ENCODE measurements at regions not wholly inside any gene's neighbourhood (a gene's known extent, or its start where the extent isn't known, plus 50 kb on each side); places are given as distances from the start of the nearest gene placed in this dataset.

- FAIRE-seq = no peak
- H3K27me3 ChIP-seq (replicated peaks in 1 of 2; ENCODE audit: control insufficient read depth in 2 of 2, insufficient read depth in 2 of 2, low read length in 1 of 2) = no peaks in the 10 kb centered on the region
- SMC1A ChIA-PET (ENCODE audit: uncharacterized antibody, unreplicated experiment) = no interaction called here
- H3K27ac ChIP-seq (ENCODE audit: control insufficient read depth, insufficient read depth) = no peak overlapping the region
- H2AFZ ChIP-seq (ENCODE audit: control insufficient read depth, low read depth, low read length) = no peak overlapping the region
- DNase-seq (ENCODE audit: low read depth, low spot score) = no peak
- H3K9me3 ChIP-seq (replicated peaks; ENCODE audit: control insufficient read depth, insufficient read depth, low read length) = no peaks in the 10 kb centered on the region
- POLR2A ChIA-PET = no interaction called here
- intact Hi-C loops (cut with micrococcal nuclease; ENCODE audit: unreplicated experiment) = no loop called here
- H3K4me3 ChIP-seq = no peak overlapping the region
- no peak for TF ChIP-seq EGR1 (IDR thresholded peaks at IDR 0.05; ENCODE audit: borderline replicate concordance in 1 of 2, low read depth in 2 of 2, low read length in 2 of 2)
- no peak for TF ChIP-seq SMARCA5 (IDR thresholded peaks at IDR 0.05)
- BruUV-seq (replicated peaks) = no TSS peak
- H3K79me2 ChIP-seq (ENCODE audit: control insufficient read depth, insufficient read depth, low read length) = no peaks in the 10 kb centered on the region
- H3K9ac ChIP-seq (ENCODE audit: control insufficient read depth, insufficient read depth, low read length) = no peak overlapping the region
- CTCF ChIA-PET = interaction anchor here (0.5 kb wide), 1 partner anchor 960 kb away, joined by 3 read pairs; no protein-coding TSS in a partner anchor
- 0% methylated on average over 2 of the region's 2 CpGs for WGBS (ENCODE audit: insufficient coverage, insufficient replicate concordance, low lambda C conversion rate, missing lambda C conversion rate)
- no peaks in the 10 kb centered on the region for H3K36me3 ChIP-seq (ENCODE audit: control insufficient read depth in 2 of 2, insufficient read depth in 2 of 2, low read length in 1 of 2)
- no peaks in the 10 kb centered on the region for H3K4me1 ChIP-seq (ENCODE audit: control insufficient read depth, insufficient read depth, low read length)
- no peaks in the 10 kb centered on the region for H4K20me1 ChIP-seq (ENCODE audit: control insufficient read depth, insufficient read depth)
- in situ Hi-C loops (cut with MboI) = no loop called here
- H3K4me2 ChIP-seq (ENCODE audit: control insufficient read depth, insufficient read depth) = no peak overlapping the region
- RAD21 ChIA-PET (ENCODE audit: unreplicated experiment) = no interaction called here
- no peak for ATAC-seq
Measured at GRCh38 chr4:160370046-160370445, 1267.2 kb downstream of the RAPGEF2 start.

- no TSS peak for BruUV-seq (replicated peaks)
- Histone ChIP-seq H3K4me2 (ENCODE audit: control insufficient read depth, insufficient read depth) (no peak overlapping the region), H3K27ac (ENCODE audit: control insufficient read depth, insufficient read depth) (no peak overlapping the region), H3K36me3 (ENCODE audit: control insufficient read depth in 2 of 2, insufficient read depth in 2 of 2, low read length in 1 of 2) (no peaks in the 10 kb centered on the region), H3K4me1 (ENCODE audit: control insufficient read depth, insufficient read depth, low read length) (no peaks in the 10 kb centered on the region), H3K9me3 (replicated peaks; ENCODE audit: control insufficient read depth, insufficient read depth, low read length) (no peaks in the 10 kb centered on the region), H4K20me1 (ENCODE audit: control insufficient read depth, insufficient read depth) (no peaks in the 10 kb centered on the region), H3K79me2 (ENCODE audit: control insufficient read depth, insufficient read depth, low read length) (no peaks in the 10 kb centered on the region), H2AFZ (ENCODE audit: control insufficient read depth, low read depth, low read length) (no peak overlapping the region), H3K27me3 (replicated peaks in 1 of 2; ENCODE audit: control insufficient read depth in 2 of 2, insufficient read depth in 2 of 2, low read length in 1 of 2) (no peaks in the 10 kb centered on the region), H3K9ac (ENCODE audit: control insufficient read depth, insufficient read depth, low read length) (no peak overlapping the region), H3K4me3 (no peak overlapping the region)
- ChIA-PET RAD21 (ENCODE audit: unreplicated experiment) (no interaction called here), CTCF (no interaction called here), POLR2A (no interaction called here), SMC1A (ENCODE audit: uncharacterized antibody, unreplicated experiment) (interaction anchor here (0.6 kb wide), 1 partner anchor 91 kb away, joined by 3 read pairs; no protein-coding TSS in a partner anchor)
- intact Hi-C loops (cut with micrococcal nuclease; ENCODE audit: unreplicated experiment) (no loop called here), in situ Hi-C loops (cut with MboI) (no loop called here)
- FAIRE-seq = no peak
- no peak for DNase-seq (ENCODE audit: low read depth, low spot score)
- TF ChIP-seq HCFC1 (IDR thresholded peaks at IDR 0.05; ENCODE audit: low read length) (no peak), FOXK2 (IDR thresholded peaks at IDR 0.05) (no peak), ZNF24 (IDR thresholded peaks at IDR 0.05) (no peak), CBX5 (IDR thresholded peaks at IDR 0.05; ENCODE audit: low read depth) (no peak), WRNIP1 (IDR thresholded peaks at IDR 0.05; ENCODE audit: borderline replicate concordance, low read depth, low read length) (no peak), KDM1A (IDR thresholded peaks at IDR 0.05; ENCODE audit: borderline replicate concordance) (no peak), IRF4 (IDR thresholded peaks at IDR 0.05; ENCODE audit: low read depth, low read length) (no peak), LARP7 (IDR thresholded peaks at IDR 0.05) (no peak), STAT3 (IDR thresholded peaks at IDR 0.05; ENCODE audit: low read depth, low read length) (no peak), IKZF2 (IDR thresholded peaks at IDR 0.05) (no peak), CBFB (IDR thresholded peaks at IDR 0.05; ENCODE audit: low read depth) (no peak), SUPT20H (IDR thresholded peaks at IDR 0.05; ENCODE audit: borderline replicate concordance, control insufficient read depth, low read depth, low read length) (no peak), SMAD5 (IDR thresholded peaks at IDR 0.05; ENCODE audit: low read depth) (no peak), TCF7 (IDR thresholded peaks at IDR 0.05; ENCODE audit: borderline replicate concordance) (no peak), BHLHE40 (IDR thresholded peaks at IDR 0.05; ENCODE audit: borderline replicate concordance in 1 of 2, low read depth in 2 of 2, low read length in 1 of 2) (no peak), HSF1 (IDR thresholded peaks at IDR 0.05; ENCODE audit: low read depth, low read length) (no peak), TBL1XR1 (IDR thresholded peaks at IDR 0.05; ENCODE audit: low read depth, low read length) (no peak), SRF (IDR thresholded peaks at IDR 0.05; ENCODE audit: low read depth in 2 of 2, low read length in 2 of 2) (no peak), POLR2A (IDR thresholded peaks at IDR 0.05; ENCODE audit: low read depth, low read length) (no peak), ZBED1 (IDR thresholded peaks at IDR 0.05; ENCODE audit: borderline replicate concordance) (no peak)
- WGBS (ENCODE audit: insufficient coverage, insufficient replicate concordance, low lambda C conversion rate, missing lambda C conversion rate) = 0% methylated on average over 1 of the region's 1 CpG
- ATAC-seq = no peak
Measured at GRCh38 chr4:160371446-160371845, 1268.6 kb downstream of the RAPGEF2 start.
